HEK293 (cell line): ENCODE measurements at regions not wholly inside any gene's neighbourhood (a gene's known extent, or its start where the extent isn't known, plus 50 kb on each side); places are given as distances from the start of the nearest gene placed in this dataset.
"Not testable (repeated sequence)": the region's sequence is repeated elsewhere in the genome, so short reads cannot be mapped to it uniquely, and the experiment has no call there.

ENCODE experiments used
- CTCF ChIA-PET: fragments of 350-600 bp; formaldehyde crosslinking; extraction: SDS; loops from one replicate; lab custom pipeline; 2021; ENCODE audit warnings: antibody characterized with exemption; lab: Yijun Ruan, JAX
- POLR2A ChIA-PET: fragments of 300-600 bp; formaldehyde crosslinking; extraction: SDS; loops from one replicate; lab custom pipeline; 2020; ENCODE audit warnings: antibody characterized with exemption, inconsistent platforms; lab: Yijun Ruan, JAX
- H3K27ac ChIP-seq: fragments of 200-500 bp; sonication (Bioruptor generic); 2 replicates; pipeline ENCODE4 v1.5.1; 2014; ENCODE audit warnings: low read depth, low read length, control low read depth, inconsistent platforms; ENCODE audit errors: extremely low read depth
- H3K36me3 ChIP-seq, 2 experiments: fragments of 200-500 bp in 1 of 2; sonication (Bioruptor generic) in 1 of 2; 1 replicate in 1 of 2; 2 replicates in 1 of 2; pipeline ENCODE4 v1.5.1; 2014 to 2017; ENCODE audit warnings: inconsistent platforms in 2 of 2, low read length in 2 of 2; ENCODE audit not compliant: control insufficient read depth in 2 of 2, insufficient read depth in 1 of 2
- H3K4me1 ChIP-seq: fragments of 200-500 bp; sonication (Bioruptor generic); 2 replicates; pipeline ENCODE4 v1.5.1; 2014; ENCODE audit warnings: mild to moderate bottlenecking, low read length, inconsistent platforms; ENCODE audit not compliant: control insufficient read depth, insufficient read depth
- H3K4me3 ChIP-seq: 2 replicates; pipeline ENCODE4 v1.5.1; 2011; ENCODE audit warnings: low read depth, mild to moderate bottlenecking, control low read depth, low read length, moderate library complexity
- H3K9me3 ChIP-seq: fragments of 200-500 bp; sonication (Bioruptor generic); 2 replicates; pipeline ENCODE4 v1.5.1; 2014; ENCODE audit warnings: low read depth, low read length, inconsistent platforms; ENCODE audit not compliant: control insufficient read depth, insufficient read depth
- PRDM1 ChIP-seq: fragments of 450-650 bp; formaldehyde crosslinking; IDR thresholded peaks from 2 replicates; pipeline ENCODE4; 2016; ENCODE audit warnings: missing biosample characterization, missing genetic modification characterization
- SCRT1 ChIP-seq: fragments of 450-650 bp; formaldehyde crosslinking; IDR thresholded peaks from 2 replicates; pipeline ENCODE4 v1.5.1; 2016; ENCODE audit warnings: missing biosample characterization, missing genetic modification characterization, borderline replicate concordance
- SCRT2 ChIP-seq: fragments of 450-650 bp; formaldehyde crosslinking; IDR thresholded peaks from 2 replicates; pipeline ENCODE4 v1.5.1; 2016; ENCODE audit warnings: missing biosample characterization, missing genetic modification characterization
- ZBTB8A ChIP-seq: fragments of 450-650 bp; formaldehyde crosslinking; IDR thresholded peaks from 2 replicates; pipeline ENCODE4 v1.5.1; 2016; ENCODE audit warnings: missing biosample characterization, missing genetic modification characterization
- ZNF239 ChIP-seq: fragments of 450-650 bp; formaldehyde crosslinking; IDR thresholded peaks from 2 replicates; pipeline ENCODE4 v1.5.1; 2016; ENCODE audit warnings: missing biosample characterization, missing genetic modification characterization
- ZNF292 ChIP-seq: fragments of 450-650 bp; formaldehyde crosslinking; IDR thresholded peaks from 2 replicates; pipeline ENCODE4 v1.5.1; 2016; ENCODE audit warnings: low read depth, missing biosample characterization, missing genetic modification characterization, borderline replicate concordance
- ZNF366 ChIP-seq: fragments of 450-650 bp; formaldehyde crosslinking; conservative IDR thresholded peaks from 2 replicates; pipeline ENCODE4 v1.5.1; 2016; ENCODE audit warnings: missing biosample characterization, missing genetic modification characterization
- ZNF37A ChIP-seq: fragments of 450-650 bp; IDR thresholded peaks from 2 replicates; pipeline ENCODE4 v1.5.1; 2018; ENCODE audit warnings: missing biosample characterization, missing genetic modification characterization
- ZNF658 ChIP-seq: fragments of 450-650 bp; formaldehyde crosslinking; IDR thresholded peaks from 2 replicates; pipeline ENCODE4; 2016; ENCODE audit warnings: missing biosample characterization, missing genetic modification characterization
- ZNF830 ChIP-seq: fragments of 450-650 bp; IDR thresholded peaks from 2 replicates; pipeline ENCODE4 v1.5.0; 2018; ENCODE audit warnings: missing biosample characterization, missing genetic modification characterization, low read depth, mild to moderate bottlenecking, moderate library complexity
- ZSCAN16 ChIP-seq: fragments of 450-650 bp; formaldehyde crosslinking; IDR thresholded peaks from 2 replicates; pipeline ENCODE4 v1.5.1; 2016; ENCODE audit warnings: missing biosample characterization, missing genetic modification characterization
- TF ChIP-seq, protein P1 (sequence below): fragments of 450-650 bp; formaldehyde crosslinking; IDR thresholded peaks from 2 replicates; pipeline ENCODE4 v1.5.1; 2016; ENCODE audit warnings: missing biosample characterization, missing genetic modification characterization
- TF ChIP-seq, protein P2 (sequence below): fragments of 450-650 bp; formaldehyde crosslinking; IDR thresholded peaks from 2 replicates; pipeline ENCODE4 v1.5.1; 2016; ENCODE audit warnings: missing biosample characterization, missing genetic modification characterization
- TF ChIP-seq, protein P3 (sequence below): fragments of 450-650 bp; formaldehyde crosslinking; IDR thresholded peaks from 2 replicates; pipeline ENCODE4 v1.5.1; 2017; ENCODE audit warnings: missing biosample characterization, missing genetic modification characterization

DNA sequence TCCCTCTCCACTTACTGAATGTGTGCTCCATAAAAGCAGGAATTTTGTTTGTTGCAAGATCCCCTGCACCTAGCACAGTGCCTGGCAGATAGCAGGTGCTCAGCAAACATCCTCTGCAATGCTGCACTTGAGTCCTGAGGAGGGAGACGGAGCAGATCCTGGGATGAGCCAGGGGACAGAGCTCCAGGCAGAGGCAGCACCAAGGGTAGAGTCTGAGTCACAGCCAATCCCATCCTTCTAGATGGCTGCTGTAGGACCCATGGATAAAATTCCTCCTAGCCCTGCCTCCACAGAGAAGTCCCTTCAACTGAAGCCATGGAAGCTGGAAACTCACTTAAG lies 59.3 kb upstream of the SULF2 start:
- H3K4me3 ChIP-seq, POLR2A ChIA-PET, CTCF ChIA-PET, H3K36me3 ChIP-seq, H3K9me3 ChIP-seq, H3K4me1 ChIP-seq, H3K27ac ChIP-seq: not testable (repeated sequence)
- peak; percentile 92 for TF ChIP-seq ZSCAN16 (tag by site-specific recombination)

DNA sequence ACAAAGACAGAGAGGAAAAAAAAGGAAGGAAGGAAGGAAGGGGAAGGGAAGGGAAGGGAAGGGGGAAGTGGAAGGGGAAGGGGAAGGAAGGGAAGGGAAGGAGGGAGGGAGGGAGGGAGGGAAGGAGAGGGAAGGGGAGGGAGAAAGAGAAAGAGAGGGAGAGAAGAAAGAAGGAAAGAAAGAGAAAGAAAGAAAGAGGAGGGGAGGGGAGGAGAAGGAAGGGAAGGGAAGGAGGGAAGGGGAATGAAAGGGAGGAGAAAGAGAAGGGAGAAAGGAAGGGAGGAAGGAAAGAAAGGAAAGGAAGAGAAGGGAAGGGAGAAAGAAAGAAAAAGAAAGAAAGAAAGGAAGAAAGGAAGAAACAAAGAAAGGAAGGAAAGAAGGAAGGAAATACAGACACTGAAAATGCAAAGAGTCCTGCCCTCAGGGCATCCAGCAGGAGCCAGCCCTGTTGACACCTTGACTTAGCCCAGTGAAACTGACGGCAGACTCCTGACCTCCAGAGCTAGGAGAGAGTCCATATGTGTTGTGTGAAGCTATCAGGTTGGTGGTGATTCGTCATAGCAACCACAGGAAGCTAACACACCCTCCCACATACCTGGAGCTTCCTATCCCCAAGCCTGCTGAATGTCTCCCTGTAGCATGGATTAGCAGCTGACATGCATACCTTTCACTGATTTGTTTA lies 58.7 kb upstream of the SULF2 start:
- TF ChIP-seq ZNF239 (tag by site-specific recombination) (no peak), ZNF37A (no peak), ZNF292 (0 out of 2 replicates have a peak, but pooled peaks have one; percentile 11), ZBTB8A (no peak), ZNF830 (tag by site-specific recombination) (no peak), ZNF366 (tag by site-specific recombination) (peak; percentile 83), PRDM1 (peak; percentile 96), ZNF658 (tag by site-specific recombination) (no peak)
- TF ChIP-seq, protein P1, sequence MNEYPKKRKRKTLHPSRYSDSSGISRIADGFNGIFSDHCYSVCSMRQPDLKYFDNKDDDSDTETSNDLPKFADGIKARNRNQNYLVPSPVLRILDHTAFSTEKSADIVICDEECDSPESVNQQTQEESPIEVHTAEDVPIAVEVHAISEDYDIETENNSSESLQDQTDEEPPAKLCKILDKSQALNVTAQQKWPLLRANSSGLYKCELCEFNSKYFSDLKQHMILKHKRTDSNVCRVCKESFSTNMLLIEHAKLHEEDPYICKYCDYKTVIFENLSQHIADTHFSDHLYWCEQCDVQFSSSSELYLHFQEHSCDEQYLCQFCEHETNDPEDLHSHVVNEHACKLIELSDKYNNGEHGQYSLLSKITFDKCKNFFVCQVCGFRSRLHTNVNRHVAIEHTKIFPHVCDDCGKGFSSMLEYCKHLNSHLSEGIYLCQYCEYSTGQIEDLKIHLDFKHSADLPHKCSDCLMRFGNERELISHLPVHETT (tag by site-specific recombination): no peak
- TF ChIP-seq, protein P2, sequence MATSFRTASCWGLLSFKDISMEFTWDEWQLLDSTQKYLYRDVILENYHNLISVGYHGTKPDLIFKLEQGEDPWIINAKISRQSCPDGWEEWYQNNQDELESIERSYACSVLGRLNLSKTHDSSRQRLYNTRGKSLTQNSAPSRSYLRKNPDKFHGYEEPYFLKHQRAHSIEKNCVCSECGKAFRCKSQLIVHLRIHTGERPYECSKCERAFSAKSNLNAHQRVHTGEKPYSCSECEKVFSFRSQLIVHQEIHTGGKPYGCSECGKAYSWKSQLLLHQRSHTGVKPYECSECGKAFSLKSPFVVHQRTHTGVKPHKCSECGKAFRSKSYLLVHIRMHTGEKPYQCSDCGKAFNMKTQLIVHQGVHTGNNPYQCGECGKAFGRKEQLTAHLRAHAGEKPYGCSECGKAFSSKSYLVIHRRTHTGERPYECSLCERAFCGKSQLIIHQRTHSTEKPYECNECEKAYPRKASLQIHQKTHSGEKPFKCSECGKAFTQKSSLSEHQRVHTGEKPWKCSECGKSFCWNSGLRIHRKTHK (tag by site-specific recombination): no peak
- TF ChIP-seq, protein P3, sequence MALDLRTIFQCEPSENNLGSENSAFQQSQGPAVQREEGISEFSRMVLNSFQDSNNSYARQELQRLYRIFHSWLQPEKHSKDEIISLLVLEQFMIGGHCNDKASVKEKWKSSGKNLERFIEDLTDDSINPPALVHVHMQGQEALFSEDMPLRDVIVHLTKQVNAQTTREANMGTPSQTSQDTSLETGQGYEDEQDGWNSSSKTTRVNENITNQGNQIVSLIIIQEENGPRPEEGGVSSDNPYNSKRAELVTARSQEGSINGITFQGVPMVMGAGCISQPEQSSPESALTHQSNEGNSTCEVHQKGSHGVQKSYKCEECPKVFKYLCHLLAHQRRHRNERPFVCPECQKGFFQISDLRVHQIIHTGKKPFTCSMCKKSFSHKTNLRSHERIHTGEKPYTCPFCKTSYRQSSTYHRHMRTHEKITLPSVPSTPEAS (tag by site-specific recombination): no peak
- Histone ChIP-seq H3K27ac (no peak overlapping the region), H3K4me1 (no peaks in the 10 kb centered on the region), H3K4me3 (no peak overlapping the region), H3K36me3 (no peaks in the 10 kb centered on the region), H3K9me3 (no peaks in the 10 kb centered on the region)
- POLR2A ChIA-PET: no interaction called here
- CTCF ChIA-PET: no interaction called here

DNA sequence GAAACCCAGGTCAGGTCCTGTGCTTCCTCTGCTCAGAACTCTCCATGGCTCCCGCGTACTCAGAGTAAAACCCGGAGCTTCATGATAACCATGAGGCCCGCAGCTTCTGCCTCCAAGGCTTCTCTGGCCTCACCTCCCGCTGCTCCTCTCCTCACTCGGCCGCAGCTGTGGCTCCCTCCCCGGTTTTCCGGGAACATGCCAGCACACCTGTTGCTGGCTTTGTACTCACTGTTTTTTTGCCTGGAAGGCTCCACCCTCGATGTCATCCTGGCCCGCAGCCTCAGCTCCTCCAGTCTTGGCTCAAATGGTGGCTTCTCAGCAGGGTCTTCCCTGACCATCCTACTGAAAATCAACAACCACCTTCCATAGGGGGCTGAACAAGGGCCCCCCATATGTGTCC lies 57.7 kb upstream of the SULF2 start:
- CTCF ChIA-PET: interaction anchor here (0.6 kb wide), 1 partner anchor 127 kb away, joined by 3 read pairs; no protein-coding TSS in a partner anchor
- TF ChIP-seq SCRT1 (tag by site-specific recombination) (peak; percentile 68; the same call in 1 of the 2 replicates), SCRT2 (tag by site-specific recombination) (peak; percentile 90)
- H3K27ac ChIP-seq, H3K9me3 ChIP-seq, H3K4me3 ChIP-seq, POLR2A ChIA-PET, H3K4me1 ChIP-seq, H3K36me3 ChIP-seq: not testable (repeated sequence)

DNA sequence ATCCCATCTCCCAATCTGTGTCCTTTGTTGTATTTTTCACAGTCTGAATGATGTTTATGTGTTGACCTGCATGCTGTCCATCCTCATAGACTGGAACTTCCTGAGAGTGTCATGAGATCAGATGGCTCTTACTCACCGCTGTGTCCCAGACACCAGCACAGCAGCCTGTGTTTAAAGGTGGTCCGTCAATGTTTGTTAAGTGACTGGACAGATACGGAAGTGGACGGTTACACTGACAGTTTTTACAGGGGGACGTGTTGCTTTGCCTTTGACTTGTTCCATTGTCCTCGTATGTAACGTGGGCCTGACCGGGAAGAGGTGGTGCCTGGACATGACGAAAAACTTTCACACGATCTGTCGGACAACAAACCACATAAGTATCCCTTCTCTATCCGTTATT lies 56.7 kb upstream of the SULF2 start:
- H3K27ac ChIP-seq, CTCF ChIA-PET, H3K4me3 ChIP-seq, H3K4me1 ChIP-seq, H3K36me3 ChIP-seq, H3K9me3 ChIP-seq, POLR2A ChIA-PET: not testable (repeated sequence)

DNA sequence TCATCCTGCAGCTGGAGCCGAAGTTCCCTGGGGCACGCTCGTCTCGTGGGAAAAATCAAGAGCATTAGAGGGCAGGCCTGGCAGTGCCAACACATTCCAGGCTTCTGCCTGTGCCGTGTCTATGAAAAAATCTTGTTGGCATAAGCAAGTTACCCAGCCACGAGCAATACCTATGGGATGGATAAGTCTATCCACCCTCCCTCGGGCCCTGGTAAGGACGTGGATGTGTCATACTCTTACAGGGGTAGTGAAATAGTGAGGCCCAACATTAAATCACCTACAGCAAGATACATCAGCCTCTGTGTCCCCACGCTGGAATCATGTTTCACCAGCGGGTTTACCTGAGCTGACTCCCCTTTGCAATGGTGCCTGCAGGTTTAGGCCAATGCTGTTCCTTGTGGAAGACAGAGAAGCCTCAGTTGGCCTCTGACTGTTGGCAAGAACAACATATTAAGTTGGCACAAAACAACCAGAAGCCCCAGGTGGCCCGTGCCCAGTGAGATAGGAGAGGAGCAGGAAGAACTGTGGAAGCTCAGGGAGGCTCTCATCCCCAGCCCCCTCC lies 51.1 kb upstream of the SULF2 start:
- H3K27ac ChIP-seq, H3K4me1 ChIP-seq, H3K4me3 ChIP-seq, H3K9me3 ChIP-seq, POLR2A ChIA-PET, H3K36me3 ChIP-seq: not testable (repeated sequence)
- CTCF ChIA-PET: interaction anchor here (0.6 kb wide), 1 partner anchor 14 kb away, joined by 4 read pairs; no protein-coding TSS in a partner anchor
